H1 (cell line): ENCODE measurements at regions not wholly inside any gene's neighbourhood (a gene's known extent, or its start where the extent isn't known, plus 50 kb on each side); places are given as distances from the start of the nearest gene placed in this dataset.

Source experiments
- ASH2L ChIP-seq: fragments of 200-600, 300-600 bp; sonication (generic); IDR thresholded peaks from one replicate; pipeline ENCODE4 v1.7.1; 2017; ENCODE audit warnings: low read length
- CEBPB ChIP-seq: IDR thresholded peaks from 2 replicates; pipeline ENCODE4 v1.6.1; 2012; ENCODE audit warnings: low read depth, low read length
- CHD7 ChIP-seq: fragments of 300-600 bp; sonication (generic); IDR thresholded peaks from 2 replicates; pipeline ENCODE4 v1.7.1; 2012; ENCODE audit warnings: low read length, moderate library complexity, mild to moderate bottlenecking, inconsistent platforms; ENCODE audit not compliant: insufficient replicate concordance
- EZH2 ChIP-seq: fragments of 200-600 bp; sonication (generic); IDR thresholded peaks from 2 replicates; pipeline ENCODE4 v1.7.1; 2012; ENCODE audit warnings: low read depth, mild to moderate bottlenecking, moderate library complexity, low read length, inconsistent platforms; ENCODE audit not compliant: severe bottlenecking
- HDAC2 ChIP-seq, 2 experiments: fragments of 300-600 bp in 1 of 2; sonication (generic) in 1 of 2; IDR thresholded peaks; 2 replicates each; pipeline ENCODE4 v1.6.1; 2011 to 2012; ENCODE audit warnings: low read depth in 2 of 2, low read length in 2 of 2, mild to moderate bottlenecking in 2 of 2, moderate library complexity in 2 of 2, borderline replicate concordance in 1 of 2, inconsistent platforms in 1 of 2
- HDAC6 ChIP-seq: IDR thresholded peaks from one replicate; pipeline ENCODE4 v1.7.1; 2012; ENCODE audit warnings: low read depth, mild to moderate bottlenecking, inconsistent platforms, low read length, moderate library complexity
- JUN ChIP-seq: IDR thresholded peaks from 2 replicates; pipeline ENCODE4 v1.6.1; 2011; ENCODE audit warnings: low read depth, mild to moderate bottlenecking, improper control_type of control experiment, low read length
- NRF1 ChIP-seq: IDR thresholded peaks from 2 replicates; pipeline ENCODE4 v1.6.1; 2011; ENCODE audit warnings: mild to moderate bottlenecking, low read depth, low read length, improper control_type of control experiment
- POU5F1 ChIP-seq: IDR thresholded peaks from 2 replicates; pipeline ENCODE4 v1.6.1; 2011; ENCODE audit warnings: low read depth, mild to moderate bottlenecking, low read length, moderate library complexity
- RFX5 ChIP-seq: IDR thresholded peaks from 2 replicates; pipeline ENCODE4 v1.6.1; 2011; ENCODE audit warnings: low read depth, low read length, improper control_type of control experiment, borderline replicate concordance
- SIN3A ChIP-seq, 2 experiments: IDR thresholded peaks in 1 of 2; conservative IDR thresholded peaks in 1 of 2; 2 replicates each; pipeline ENCODE4 v1.6.1; 2011 to 2012; ENCODE audit warnings: low read length in 2 of 2, improper control_type of control experiment in 1 of 2, low read depth in 1 of 2, mild to moderate bottlenecking in 1 of 2
- TAF1 ChIP-seq: IDR thresholded peaks from 2 replicates; pipeline ENCODE4 v1.6.1; 2011; ENCODE audit warnings: mild to moderate bottlenecking, low read depth, low read length
- ZNF274 ChIP-seq: IDR thresholded peaks from 2 replicates; pipeline ENCODE4 v1.7.0; 2012; ENCODE audit warnings: low read length, borderline replicate concordance; ENCODE audit errors: extremely low read depth

GRCh38 chr2:129719335-129719734 is 260.1 kb upstream of the RAB6C start (continued):
- no peak for TF ChIP-seq CHD7
- no peak for TF ChIP-seq CEBPB
- no peak for TF ChIP-seq NRF1
- no peak for TF ChIP-seq JUN
- TF ChIP-seq POU5F1, result no peak
- TF ChIP-seq ZNF274, result no peak
- no peak for TF ChIP-seq HDAC6
- TF ChIP-seq TAF1, result no peak
- TF ChIP-seq ASH2L, result no peak
- TF ChIP-seq SIN3A (conservative IDR thresholded peaks at IDR 0.05 in 1 of 2, IDR thresholded peaks at IDR 0.05 in 1 of 2; ENCODE audit: low read depth in 1 of 2, low read length in 2 of 2), result no peak
- no peak for TF ChIP-seq HDAC2 (IDR thresholded peaks at IDR 0.05; ENCODE audit: borderline replicate concordance in 1 of 2, low read depth in 2 of 2, low read length in 2 of 2)
- no peak for TF ChIP-seq RFX5
- TF ChIP-seq EZH2, result no peak
